Dermis blood vessel endothelial cell (primary cell): ENCODE measurements at regions not wholly inside any gene's neighbourhood (a gene's known extent, or its start where the extent isn't known, plus 50 kb on each side); places are given as distances from the start of the nearest gene placed in this dataset.

Source experiments
- DNase-seq: peaks from one replicate; pipeline ENCODE4 v3.0.0; 2010

- DNase-seq, result peak; percentile 64
These were observed 535.3 kb downstream of the EFNA5 start for GRCh38 chr5:107135391-107135790.

- DNase-seq, result peak; percentile 14
These were observed 535.8 kb downstream of the EFNA5 start for GRCh38 chr5:107134931-107135330.

GRCh38 chr5:107129051-107129450 is 541.7 kb downstream of the EFNA5 start:
- no peak for DNase-seq

GRCh38 chr5:107127878-107128277 is 542.9 kb downstream of the EFNA5 start:
- no peak for DNase-seq

GRCh38 chr5:107126341-107126740 is 544.4 kb downstream of the EFNA5 start:
- no peak for DNase-seq

GRCh38 chr5:107124376-107124775 is 546.4 kb downstream of the EFNA5 start:
- DNase-seq, result no peak

- DNase-seq, result no peak
These were observed 547.7 kb downstream of the EFNA5 start for GRCh38 chr5:107123014-107123413.

GRCh38 chr5:107121793-107122519 is 548.8 kb downstream of the EFNA5 start:
- no peak for DNase-seq

- DNase-seq, result no peak
These were observed 551.1 kb downstream of the EFNA5 start for GRCh38 chr5:107119656-107120055.

- DNase-seq, result no peak
These were observed 552.3 kb downstream of the EFNA5 start for GRCh38 chr5:107118184-107119019.

GRCh38 chr5:107112216-107112615 is 558.5 kb downstream of the EFNA5 start:
- DNase-seq, result no peak

- DNase-seq, result peak; percentile 30
These were observed 566.4 kb downstream of the EFNA5 start for GRCh38 chr5:107104040-107104995.

GRCh38 chr5:107103522-107103921 is 567.2 kb downstream of the EFNA5 start:
- DNase-seq, result no peak

- DNase-seq, result no peak
These were observed 570.6 kb downstream of the EFNA5 start for GRCh38 chr5:107100121-107100520.

- no peak for DNase-seq
These were observed 571.2 kb downstream of the EFNA5 start for GRCh38 chr5:107099506-107099905.

- DNase-seq, result no peak
These were observed 578.0 kb downstream of the EFNA5 start for GRCh38 chr5:107092695-107093094.

GRCh38 chr5:107090506-107090905 is 580.2 kb downstream of the EFNA5 start:
- DNase-seq, result no peak

GRCh38 chr5:107088907-107089306 is 581.8 kb downstream of the EFNA5 start:
- no peak for DNase-seq

GRCh38 chr5:107085572-107085971 is 585.2 kb downstream of the EFNA5 start:
- no peak for DNase-seq

- no peak for DNase-seq
These were observed 595.7 kb downstream of the EFNA5 start for GRCh38 chr5:107074996-107075395.

GRCh38 chr5:107072967-107073366 is 597.8 kb downstream of the EFNA5 start:
- DNase-seq, result no peak

- no peak for DNase-seq
These were observed 598.3 kb downstream of the EFNA5 start for GRCh38 chr5:107072440-107072839.

- DNase-seq, result no peak
These were observed 602.0 kb downstream of the EFNA5 start for GRCh38 chr5:107068782-107069181.
